ENCODE measurements at regions not wholly inside any gene's neighbourhood (a gene's known extent, or its start where the extent isn't known, plus 50 kb on each side); places are given as distances from the start of the nearest gene placed in this dataset.

- DNase-seq: no peak
- ATAC-seq: no peak
Observed at GRCh38 chr16:86383488-86384262, 126.7 kb upstream of the FOXF1 start.

- DNase-seq: no peak
- ATAC-seq: no peak
Observed at GRCh38 chr16:86384263-86384649, 126.1 kb upstream of the FOXF1 start.

- no peak for ATAC-seq
- no peak for DNase-seq
Observed at GRCh38 chr16:86384980-86385379, 125.3 kb upstream of the FOXF1 start.

GRCh38 chr16:86387468-86388440 is 122.6 kb upstream of the FOXF1 start:
- ATAC-seq: peak; percentile 72

GRCh38 chr16:86388976-86389375 is 121.4 kb upstream of the FOXF1 start:
- ATAC-seq: no peak
- no peak for DNase-seq

More at GRCh38 chr16:86387468-86388440, 122.6 kb upstream of the FOXF1 start:
- peak; percentile 8 for DNase-seq

GRCh38 chr16:86389566-86390328 is 120.6 kb upstream of the FOXF1 start:
- ATAC-seq (no peak), DNase-seq (no peak)

- ATAC-seq: no peak
- DNase-seq: no peak
Observed at GRCh38 chr16:86390335-86390734, 120.0 kb upstream of the FOXF1 start.

- DNase-seq: no peak
- ATAC-seq: no peak
Observed at GRCh38 chr16:86391486-86391885, 118.8 kb upstream of the FOXF1 start.

- ATAC-seq (no peak), DNase-seq (no peak)
Observed at GRCh38 chr16:86391984-86392383, 118.3 kb upstream of the FOXF1 start.

- ATAC-seq: no peak
- no peak for DNase-seq
Observed at GRCh38 chr16:86392436-86393152, 117.7 kb upstream of the FOXF1 start.

- DNase-seq: no peak
- ATAC-seq: no peak
Observed at GRCh38 chr16:86393907-86394626, 116.3 kb upstream of the FOXF1 start.

- DNase-seq: no peak
Observed at GRCh38 chr16:86395477-86395876, 114.8 kb upstream of the FOXF1 start.

GRCh38 chr16:86396422-86396821 is 113.9 kb upstream of the FOXF1 start:
- DNase-seq: no peak
- no peak for ATAC-seq

More at GRCh38 chr16:86395477-86395876, 114.8 kb upstream of the FOXF1 start:
- ATAC-seq: no peak

GRCh38 chr16:86396901-86397311 is 113.4 kb upstream of the FOXF1 start:
- no peak for DNase-seq

GRCh38 chr16:86398201-86398600 is 112.1 kb upstream of the FOXF1 start:
- no peak for DNase-seq
- ATAC-seq: no peak

More at GRCh38 chr16:86396901-86397311, 113.4 kb upstream of the FOXF1 start:
- ATAC-seq: no peak

GRCh38 chr16:86398622-86399021 is 111.7 kb upstream of the FOXF1 start:
- no peak for DNase-seq
- ATAC-seq: no peak

- DNase-seq: no peak
- no peak for ATAC-seq
Observed at GRCh38 chr16:86401126-86401525, 109.2 kb upstream of the FOXF1 start.

GRCh38 chr16:86403085-86403484 is 107.2 kb upstream of the FOXF1 start:
- ATAC-seq: no peak

GRCh38 chr16:86403541-86404163 is 106.7 kb upstream of the FOXF1 start:
- no peak for ATAC-seq
- no peak for DNase-seq

More at GRCh38 chr16:86403085-86403484, 107.2 kb upstream of the FOXF1 start:
- no peak for DNase-seq

- no peak for ATAC-seq
- DNase-seq: no peak
Observed at GRCh38 chr16:86404678-86405077, 105.6 kb upstream of the FOXF1 start.
